ENCODE measurements at regions not wholly inside any gene's neighbourhood (a gene's known extent, or its start where the extent isn't known, plus 50 kb on each side); places are given as distances from the start of the nearest gene placed in this dataset.

DNA sequence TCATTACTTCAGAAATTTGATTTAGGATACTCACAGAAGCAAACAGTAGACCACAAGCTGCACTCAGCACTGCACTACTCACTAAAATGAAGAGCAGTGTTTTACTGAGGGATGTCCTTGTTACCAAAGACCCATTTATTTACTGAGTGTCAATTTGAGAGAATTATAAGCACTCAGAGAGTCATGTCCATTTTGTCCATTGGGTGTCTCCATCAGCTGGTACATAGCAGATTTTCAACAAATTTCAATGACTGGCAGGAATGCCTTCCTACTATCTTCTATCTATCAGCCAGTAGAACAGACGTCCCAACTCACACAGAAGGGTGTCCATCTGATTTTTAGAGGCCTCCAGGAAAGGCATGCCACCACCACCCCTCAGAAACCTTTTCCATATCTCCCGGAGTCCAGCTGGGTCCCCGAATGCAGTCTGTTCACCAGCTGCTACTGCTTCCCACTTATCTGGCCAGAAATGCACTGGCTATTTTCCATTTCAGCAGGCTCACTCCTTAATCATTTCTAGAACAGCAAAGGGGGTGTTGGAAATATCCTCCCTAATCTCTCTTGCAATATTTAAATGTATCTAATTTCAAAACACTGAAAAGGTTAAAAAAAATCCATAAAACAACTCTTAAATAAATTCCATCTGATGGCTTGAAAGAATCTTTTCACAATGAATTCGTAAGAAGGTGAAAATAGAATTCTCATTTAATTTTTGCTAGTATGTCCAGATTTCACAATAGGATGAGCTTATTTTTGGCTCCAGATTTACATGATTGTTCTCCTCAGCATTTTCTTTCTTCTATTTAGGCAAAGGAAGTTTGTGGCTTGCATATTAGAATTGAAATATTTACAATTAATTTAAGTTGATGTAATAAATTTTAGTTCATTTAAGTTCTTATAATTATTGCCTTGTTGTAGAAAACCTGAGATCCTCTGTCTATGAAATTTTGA lies 1164.0 kb upstream of the CELF2 start:
- TF ChIP-seq, protein P1, sequence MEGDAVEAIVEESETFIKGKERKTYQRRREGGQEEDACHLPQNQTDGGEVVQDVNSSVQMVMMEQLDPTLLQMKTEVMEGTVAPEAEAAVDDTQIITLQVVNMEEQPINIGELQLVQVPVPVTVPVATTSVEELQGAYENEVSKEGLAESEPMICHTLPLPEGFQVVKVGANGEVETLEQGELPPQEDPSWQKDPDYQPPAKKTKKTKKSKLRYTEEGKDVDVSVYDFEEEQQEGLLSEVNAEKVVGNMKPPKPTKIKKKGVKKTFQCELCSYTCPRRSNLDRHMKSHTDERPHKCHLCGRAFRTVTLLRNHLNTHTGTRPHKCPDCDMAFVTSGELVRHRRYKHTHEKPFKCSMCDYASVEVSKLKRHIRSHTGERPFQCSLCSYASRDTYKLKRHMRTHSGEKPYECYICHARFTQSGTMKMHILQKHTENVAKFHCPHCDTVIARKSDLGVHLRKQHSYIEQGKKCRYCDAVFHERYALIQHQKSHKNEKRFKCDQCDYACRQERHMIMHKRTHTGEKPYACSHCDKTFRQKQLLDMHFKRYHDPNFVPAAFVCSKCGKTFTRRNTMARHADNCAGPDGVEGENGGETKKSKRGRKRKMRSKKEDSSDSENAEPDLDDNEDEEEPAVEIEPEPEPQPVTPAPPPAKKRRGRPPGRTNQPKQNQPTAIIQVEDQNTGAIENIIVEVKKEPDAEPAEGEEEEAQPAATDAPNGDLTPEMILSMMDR (IDR thresholded peaks at IDR 0.05): no peak
- no peak for TF ChIP-seq EP300 (IDR thresholded peaks at IDR 0.05)
